ENCODE measurements at regions not wholly inside any gene's neighbourhood (a gene's known extent, or its start where the extent isn't known, plus 50 kb on each side); places are given as distances from the start of the nearest gene placed in this dataset.
"Not testable (repeated sequence)": the region's sequence is repeated elsewhere in the genome, so short reads cannot be mapped to it uniquely, and the experiment has no call there.

- peaks cover 34% of the 10 kb centered on the region for H3K36me3 Mint-ChIP-seq (ENCODE audit: low read depth)
These were observed 140.8 kb upstream of the CARMIL1 start for GRCh38 chr6:25138233-25138933.

GRCh38 chr6:25138934-25139415 lies 140.2 kb upstream of the CARMIL1 start:
- intact Hi-C loops (cut with micrococcal nuclease), result loop anchor here (5.0 kb wide), 1 partner anchor 38 kb away; no protein-coding TSS in a partner anchor
- Mint-ChIP-seq H3K9me3 (no peaks in the 10 kb centered on the region), H3K27me3 (no peaks in the 10 kb centered on the region), H3K36me3 (ENCODE audit: low read depth) (peaks cover 30% of the 10 kb centered on the region), H3K4me3 (peak overlapping the region; percentile 70), H3K27ac (peak overlapping the region; percentile 92), H3K4me1 (ENCODE audit: low read depth) (peaks cover 45% of the 10 kb centered on the region)

More at GRCh38 chr6:25138233-25138933, 140.8 kb upstream of the CARMIL1 start:
- peaks cover 2% of the 10 kb centered on the region for H3K9me3 Mint-ChIP-seq
- no peaks in the 10 kb centered on the region for H3K27me3 Mint-ChIP-seq
- peak overlapping the region; percentile 92 for H3K27ac Mint-ChIP-seq
- H3K4me3 Mint-ChIP-seq, result peak overlapping the region; percentile 70
- intact Hi-C loops (cut with micrococcal nuclease), result loop anchor here (5.0 kb wide), 1 partner anchor 39 kb away; no protein-coding TSS in a partner anchor
- peaks cover 45% of the 10 kb centered on the region for H3K4me1 Mint-ChIP-seq (ENCODE audit: low read depth)

- peaks cover 45% of the 10 kb centered on the region for H3K4me1 Mint-ChIP-seq (ENCODE audit: low read depth)
- H3K9me3 Mint-ChIP-seq, H3K4me3 Mint-ChIP-seq, H3K27me3 Mint-ChIP-seq: not testable (repeated sequence)
- peak overlapping the region; percentile 47 for H3K27ac Mint-ChIP-seq
- H3K36me3 Mint-ChIP-seq (ENCODE audit: low read depth), result peaks cover 26% of the 10 kb centered on the region
- intact Hi-C loops (cut with micrococcal nuclease), result loop anchor here (5.0 kb wide), 1 partner anchor 38 kb away; no protein-coding TSS in a partner anchor
These were observed 139.6 kb upstream of the CARMIL1 start for GRCh38 chr6:25139608-25140007.

- Mint-ChIP-seq H3K9me3 (no peaks in the 10 kb centered on the region), H3K27me3 (no peaks in the 10 kb centered on the region), H3K4me1 (ENCODE audit: low read depth) (peaks cover 38% of the 10 kb centered on the region), H3K36me3 (ENCODE audit: low read depth) (peaks cover 4% of the 10 kb centered on the region), H3K4me3 (no peak overlapping the region), H3K27ac (no peak overlapping the region)
- intact Hi-C loops (cut with micrococcal nuclease), result no loop called here
These were observed 136.7 kb upstream of the CARMIL1 start for GRCh38 chr6:25142506-25142905.

- Mint-ChIP-seq H3K4me1 (ENCODE audit: low read depth) (peaks cover 27% of the 10 kb centered on the region), H3K4me3 (no peak overlapping the region), H3K36me3 (ENCODE audit: low read depth) (peaks cover 27% of the 10 kb centered on the region), H3K27ac (no peak overlapping the region), H3K9me3 (peaks cover 22% of the 10 kb centered on the region), H3K27me3 (no peaks in the 10 kb centered on the region)
- intact Hi-C loops (cut with micrococcal nuclease), result no loop called here
These were observed 134.3 kb upstream of the CARMIL1 start for GRCh38 chr6:25144919-25145318.

GRCh38 chr6:25147223-25147622 lies 132.0 kb upstream of the CARMIL1 start:
- H3K36me3 Mint-ChIP-seq (ENCODE audit: low read depth), result peaks cover 29% of the 10 kb centered on the region
- peaks cover 24% of the 10 kb centered on the region for H3K9me3 Mint-ChIP-seq
- intact Hi-C loops (cut with micrococcal nuclease), result no loop called here
- no peaks in the 10 kb centered on the region for H3K27me3 Mint-ChIP-seq
- H3K27ac Mint-ChIP-seq, result no peak overlapping the region
- H3K4me3 Mint-ChIP-seq, result no peak overlapping the region
- peaks cover 27% of the 10 kb centered on the region for H3K4me1 Mint-ChIP-seq (ENCODE audit: low read depth)

GRCh38 chr6:25150031-25150430 lies 129.1 kb upstream of the CARMIL1 start:
- H3K27me3 Mint-ChIP-seq, result no peaks in the 10 kb centered on the region
- H3K9me3 Mint-ChIP-seq, result peaks cover 24% of the 10 kb centered on the region
- intact Hi-C loops (cut with micrococcal nuclease), result no loop called here
- H3K36me3 Mint-ChIP-seq (ENCODE audit: low read depth), result peaks cover 47% of the 10 kb centered on the region
- H3K4me1 Mint-ChIP-seq (ENCODE audit: low read depth), result peaks cover 30% of the 10 kb centered on the region
- no peak overlapping the region for H3K4me3 Mint-ChIP-seq
- H3K27ac Mint-ChIP-seq, result no peak overlapping the region

- Mint-ChIP-seq H3K27ac (no peak overlapping the region), H3K9me3 (peaks cover 24% of the 10 kb centered on the region), H3K36me3 (ENCODE audit: low read depth) (peaks cover 46% of the 10 kb centered on the region), H3K27me3 (no peaks in the 10 kb centered on the region), H3K4me1 (ENCODE audit: low read depth) (peaks cover 32% of the 10 kb centered on the region), H3K4me3 (no peak overlapping the region)
- intact Hi-C loops (cut with micrococcal nuclease), result no loop called here
These were observed 128.3 kb upstream of the CARMIL1 start for GRCh38 chr6:25150863-25151262.

- Mint-ChIP-seq H3K9me3 (peaks cover 21% of the 10 kb centered on the region), H3K27me3 (no peaks in the 10 kb centered on the region), H3K4me3 (no peak overlapping the region), H3K36me3 (ENCODE audit: low read depth) (peaks cover 45% of the 10 kb centered on the region), H3K27ac (no peak overlapping the region), H3K4me1 (ENCODE audit: low read depth) (peaks cover 38% of the 10 kb centered on the region)
- intact Hi-C loops (cut with micrococcal nuclease), result no loop called here
These were observed 126.1 kb upstream of the CARMIL1 start for GRCh38 chr6:25153079-25153478.

GRCh38 chr6:25154034-25154596 lies 125.1 kb upstream of the CARMIL1 start:
- intact Hi-C loops (cut with micrococcal nuclease), result no loop called here
- H3K27me3 Mint-ChIP-seq, result no peaks in the 10 kb centered on the region
- peaks cover 14% of the 10 kb centered on the region for H3K9me3 Mint-ChIP-seq
- H3K4me1 Mint-ChIP-seq (ENCODE audit: low read depth), result peaks cover 38% of the 10 kb centered on the region
- peaks cover 46% of the 10 kb centered on the region for H3K36me3 Mint-ChIP-seq (ENCODE audit: low read depth)
- no peak overlapping the region for H3K4me3 Mint-ChIP-seq
- H3K27ac Mint-ChIP-seq, result no peak overlapping the region

GRCh38 chr6:25155211-25155610 lies 124.0 kb upstream of the CARMIL1 start:
- no peaks in the 10 kb centered on the region for H3K27me3 Mint-ChIP-seq
- H3K9me3 Mint-ChIP-seq, result peaks cover 15% of the 10 kb centered on the region
- intact Hi-C loops (cut with micrococcal nuclease), result no loop called here
- no peak overlapping the region for H3K4me3 Mint-ChIP-seq
- peaks cover 46% of the 10 kb centered on the region for H3K36me3 Mint-ChIP-seq (ENCODE audit: low read depth)
- peaks cover 38% of the 10 kb centered on the region for H3K4me1 Mint-ChIP-seq (ENCODE audit: low read depth)
- H3K27ac Mint-ChIP-seq, result no peak overlapping the region

GRCh38 chr6:25156123-25156522 lies 123.1 kb upstream of the CARMIL1 start:
- Mint-ChIP-seq H3K27me3 (no peaks in the 10 kb centered on the region), H3K9me3 (peaks cover 24% of the 10 kb centered on the region), H3K4me3 (no peak overlapping the region), H3K4me1 (ENCODE audit: low read depth) (peaks cover 38% of the 10 kb centered on the region), H3K27ac (peak overlapping the region; percentile 8), H3K36me3 (ENCODE audit: low read depth) (peaks cover 54% of the 10 kb centered on the region)
- intact Hi-C loops (cut with micrococcal nuclease), result no loop called here

- Mint-ChIP-seq H3K4me1 (ENCODE audit: low read depth) (peaks cover 36% of the 10 kb centered on the region), H3K27me3 (no peaks in the 10 kb centered on the region), H3K36me3 (ENCODE audit: low read depth) (peaks cover 57% of the 10 kb centered on the region), H3K4me3 (no peak overlapping the region), H3K9me3 (peaks cover 29% of the 10 kb centered on the region), H3K27ac (no peak overlapping the region)
- intact Hi-C loops (cut with micrococcal nuclease), result no loop called here
These were observed 122.0 kb upstream of the CARMIL1 start for GRCh38 chr6:25157183-25157582.

GRCh38 chr6:25157842-25158241 lies 121.3 kb upstream of the CARMIL1 start:
- H3K4me3 Mint-ChIP-seq, result no peak overlapping the region
- intact Hi-C loops (cut with micrococcal nuclease), result no loop called here
- no peak overlapping the region for H3K27ac Mint-ChIP-seq
- peaks cover 52% of the 10 kb centered on the region for H3K36me3 Mint-ChIP-seq (ENCODE audit: low read depth)
- H3K4me1 Mint-ChIP-seq (ENCODE audit: low read depth), result peaks cover 29% of the 10 kb centered on the region
- H3K27me3 Mint-ChIP-seq, result no peaks in the 10 kb centered on the region
- H3K9me3 Mint-ChIP-seq, result peaks cover 29% of the 10 kb centered on the region

Measured in dendritic cell treated with granulocyte-macrophage colony-stimulating factor and Interleukin-4, amounts not matched to agents 40 ng/mL and 50 ng/mL, for 4 days (primary cell).